ENCODE measurements at regions not wholly inside any gene's neighbourhood (a gene's known extent, or its start where the extent isn't known, plus 50 kb on each side); places are given as distances from the start of the nearest gene placed in this dataset.

DNA sequence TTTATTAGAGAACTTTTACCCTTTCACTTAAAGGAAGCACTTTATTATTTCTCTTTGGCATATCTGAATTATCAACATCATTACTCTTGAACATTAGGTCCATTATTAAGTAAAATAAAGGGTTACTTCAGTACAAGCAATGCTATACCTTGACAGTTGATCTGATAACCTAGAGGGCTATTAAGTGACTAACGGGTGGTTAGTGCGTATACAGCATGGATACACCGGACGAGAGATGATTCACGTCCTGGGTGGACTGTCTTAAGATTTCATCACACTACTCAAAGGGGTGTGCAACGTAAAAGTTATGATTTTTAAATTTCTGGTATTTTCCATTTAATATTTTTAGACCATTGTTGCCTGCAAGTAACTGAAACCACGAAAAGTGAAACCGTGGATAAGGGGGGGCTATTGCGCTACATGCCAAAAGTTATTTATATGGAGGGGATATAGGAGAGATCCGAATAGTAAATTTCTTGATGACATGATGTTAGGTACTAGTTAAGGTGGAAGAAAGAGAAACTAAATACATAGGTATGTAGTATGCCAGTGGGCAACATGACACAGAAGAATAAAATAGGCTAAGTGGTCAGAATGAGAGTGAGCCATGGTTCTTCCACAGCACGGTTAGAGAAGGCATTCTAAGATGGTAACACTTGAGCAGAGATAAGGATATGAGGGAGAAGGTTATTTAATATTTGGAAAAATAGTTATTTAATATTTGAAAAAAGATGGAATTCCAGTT, 230.8 kb upstream of the ANKRD50 start:
- TF ChIP-seq, protein P1, sequence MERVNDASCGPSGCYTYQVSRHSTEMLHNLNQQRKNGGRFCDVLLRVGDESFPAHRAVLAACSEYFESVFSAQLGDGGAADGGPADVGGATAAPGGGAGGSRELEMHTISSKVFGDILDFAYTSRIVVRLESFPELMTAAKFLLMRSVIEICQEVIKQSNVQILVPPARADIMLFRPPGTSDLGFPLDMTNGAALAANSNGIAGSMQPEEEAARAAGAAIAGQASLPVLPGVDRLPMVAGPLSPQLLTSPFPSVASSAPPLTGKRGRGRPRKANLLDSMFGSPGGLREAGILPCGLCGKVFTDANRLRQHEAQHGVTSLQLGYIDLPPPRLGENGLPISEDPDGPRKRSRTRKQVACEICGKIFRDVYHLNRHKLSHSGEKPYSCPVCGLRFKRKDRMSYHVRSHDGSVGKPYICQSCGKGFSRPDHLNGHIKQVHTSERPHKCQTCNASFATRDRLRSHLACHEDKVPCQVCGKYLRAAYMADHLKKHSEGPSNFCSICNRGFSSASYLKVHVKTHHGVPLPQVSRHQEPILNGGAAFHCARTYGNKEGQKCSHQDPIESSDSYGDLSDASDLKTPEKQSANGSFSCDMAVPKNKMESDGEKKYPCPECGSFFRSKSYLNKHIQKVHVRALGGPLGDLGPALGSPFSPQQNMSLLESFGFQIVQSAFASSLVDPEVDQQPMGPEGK (CRISPR knock-in tag; IDR thresholded peaks at IDR 0.05; ENCODE audit: borderline replicate concordance): 0 out of 2 replicates have a peak, but pooled peaks have one; percentile 34
- TF ChIP-seq, protein P2, sequence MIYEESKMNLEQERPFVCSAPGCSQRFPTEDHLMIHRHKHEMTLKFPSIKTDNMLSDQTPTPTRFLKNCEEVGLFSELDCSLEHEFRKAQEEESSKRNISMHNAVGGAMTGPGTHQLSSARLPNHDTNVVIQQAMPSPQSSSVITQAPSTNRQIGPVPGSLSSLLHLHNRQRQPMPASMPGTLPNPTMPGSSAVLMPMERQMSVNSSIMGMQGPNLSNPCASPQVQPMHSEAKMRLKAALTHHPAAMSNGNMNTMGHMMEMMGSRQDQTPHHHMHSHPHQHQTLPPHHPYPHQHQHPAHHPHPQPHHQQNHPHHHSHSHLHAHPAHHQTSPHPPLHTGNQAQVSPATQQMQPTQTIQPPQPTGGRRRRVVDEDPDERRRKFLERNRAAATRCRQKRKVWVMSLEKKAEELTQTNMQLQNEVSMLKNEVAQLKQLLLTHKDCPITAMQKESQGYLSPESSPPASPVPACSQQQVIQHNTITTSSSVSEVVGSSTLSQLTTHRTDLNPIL (CRISPR knock-in tag; IDR thresholded peaks at IDR 0.05; ENCODE audit: low read depth): no peak
- no peak for TF ChIP-seq ESRRG (CRISPR knock-in tag; IDR thresholded peaks at IDR 0.05)
- TF ChIP-seq, protein P3, sequence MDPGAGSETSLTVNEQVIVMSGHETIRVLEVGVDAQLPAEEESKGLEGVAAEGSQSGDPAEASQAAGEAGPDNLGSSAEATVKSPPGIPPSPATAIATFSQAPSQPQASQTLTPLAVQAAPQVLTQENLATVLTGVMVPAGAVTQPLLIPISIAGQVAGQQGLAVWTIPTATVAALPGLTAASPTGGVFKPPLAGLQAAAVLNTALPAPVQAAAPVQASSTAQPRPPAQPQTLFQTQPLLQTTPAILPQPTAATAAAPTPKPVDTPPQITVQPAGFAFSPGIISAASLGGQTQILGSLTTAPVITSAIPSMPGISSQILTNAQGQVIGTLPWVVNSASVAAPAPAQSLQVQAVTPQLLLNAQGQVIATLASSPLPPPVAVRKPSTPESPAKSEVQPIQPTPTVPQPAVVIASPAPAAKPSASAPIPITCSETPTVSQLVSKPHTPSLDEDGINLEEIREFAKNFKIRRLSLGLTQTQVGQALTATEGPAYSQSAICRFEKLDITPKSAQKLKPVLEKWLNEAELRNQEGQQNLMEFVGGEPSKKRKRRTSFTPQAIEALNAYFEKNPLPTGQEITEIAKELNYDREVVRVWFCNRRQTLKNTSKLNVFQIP (CRISPR knock-in tag; IDR thresholded peaks at IDR 0.05; ENCODE audit: borderline replicate concordance, low read depth): peak; percentile 62; the same call in 1 of the 2 replicates
- peak; percentile 94 for TF ChIP-seq ISL1 (CRISPR knock-in tag; IDR thresholded peaks at IDR 0.05)
- peak; percentile 98 for TF ChIP-seq TOX (CRISPR knock-in tag; IDR thresholded peaks at IDR 0.05; ENCODE audit: borderline replicate concordance)
- TF ChIP-seq ZC3H10 (CRISPR knock-in tag; IDR thresholded peaks at IDR 0.05): peak; percentile 87
- TF ChIP-seq RARB (CRISPR knock-in tag; IDR thresholded peaks at IDR 0.05): peak; percentile 93; the same call in 1 of the 2 replicates
- TF ChIP-seq PPARA (CRISPR knock-in tag; IDR thresholded peaks at IDR 0.05; ENCODE audit: borderline replicate concordance): no peak

DNA sequence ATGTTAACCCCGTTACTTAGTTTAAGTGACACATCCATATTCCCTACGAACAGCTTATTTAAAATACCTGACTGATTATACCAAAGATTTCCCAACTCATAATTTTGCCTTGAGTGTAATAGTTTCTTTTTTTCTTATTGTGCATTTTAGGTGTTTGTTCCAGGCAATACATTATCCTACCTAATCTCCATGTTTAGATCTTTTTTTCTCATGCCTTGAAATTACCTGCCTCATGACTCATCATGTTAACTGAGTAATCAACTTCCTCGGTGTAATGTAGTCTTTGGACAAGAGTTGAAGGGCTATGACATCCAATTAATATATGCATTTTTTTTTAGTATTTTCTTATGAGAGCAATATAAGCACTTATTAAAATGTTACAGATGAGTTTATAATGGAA, 228.7 kb upstream of the ANKRD50 start:
- no peak for ATAC-seq
- TF ChIP-seq ISL1 (CRISPR knock-in tag; IDR thresholded peaks at IDR 0.05) (peak; percentile 60), PPARA (CRISPR knock-in tag; IDR thresholded peaks at IDR 0.05; ENCODE audit: borderline replicate concordance) (no peak)

More for the DNA sequence above, 230.8 kb upstream of the ANKRD50 start:
- ATAC-seq: peak; percentile 87

DNA sequence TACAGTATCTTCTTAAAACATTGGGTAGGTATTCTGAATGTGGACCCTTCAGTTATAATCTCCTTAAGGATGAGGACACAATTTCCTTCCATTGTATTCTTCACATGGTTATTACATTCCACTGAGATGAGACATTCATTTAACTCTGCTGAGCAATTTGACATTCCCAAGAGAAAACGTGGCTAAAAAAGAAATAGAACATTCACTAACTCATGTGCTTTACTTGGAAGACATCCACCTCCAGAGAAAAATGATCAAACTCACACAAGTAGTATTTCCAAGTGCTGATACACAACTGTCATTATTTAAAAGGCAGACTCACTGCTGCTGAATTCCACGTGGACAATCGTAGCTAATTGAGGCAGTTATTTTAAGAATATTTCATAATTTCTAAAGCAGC, 227.9 kb upstream of the ANKRD50 start:
- ATAC-seq: peak; percentile 62
- TF ChIP-seq BACH2 (CRISPR knock-in tag; IDR thresholded peaks at IDR 0.05; ENCODE audit: borderline replicate concordance): no peak
- peak; percentile 61; the same call in 1 of the 2 replicates for TF ChIP-seq TOX (CRISPR knock-in tag; IDR thresholded peaks at IDR 0.05; ENCODE audit: borderline replicate concordance)
- TF ChIP-seq, protein P4, sequence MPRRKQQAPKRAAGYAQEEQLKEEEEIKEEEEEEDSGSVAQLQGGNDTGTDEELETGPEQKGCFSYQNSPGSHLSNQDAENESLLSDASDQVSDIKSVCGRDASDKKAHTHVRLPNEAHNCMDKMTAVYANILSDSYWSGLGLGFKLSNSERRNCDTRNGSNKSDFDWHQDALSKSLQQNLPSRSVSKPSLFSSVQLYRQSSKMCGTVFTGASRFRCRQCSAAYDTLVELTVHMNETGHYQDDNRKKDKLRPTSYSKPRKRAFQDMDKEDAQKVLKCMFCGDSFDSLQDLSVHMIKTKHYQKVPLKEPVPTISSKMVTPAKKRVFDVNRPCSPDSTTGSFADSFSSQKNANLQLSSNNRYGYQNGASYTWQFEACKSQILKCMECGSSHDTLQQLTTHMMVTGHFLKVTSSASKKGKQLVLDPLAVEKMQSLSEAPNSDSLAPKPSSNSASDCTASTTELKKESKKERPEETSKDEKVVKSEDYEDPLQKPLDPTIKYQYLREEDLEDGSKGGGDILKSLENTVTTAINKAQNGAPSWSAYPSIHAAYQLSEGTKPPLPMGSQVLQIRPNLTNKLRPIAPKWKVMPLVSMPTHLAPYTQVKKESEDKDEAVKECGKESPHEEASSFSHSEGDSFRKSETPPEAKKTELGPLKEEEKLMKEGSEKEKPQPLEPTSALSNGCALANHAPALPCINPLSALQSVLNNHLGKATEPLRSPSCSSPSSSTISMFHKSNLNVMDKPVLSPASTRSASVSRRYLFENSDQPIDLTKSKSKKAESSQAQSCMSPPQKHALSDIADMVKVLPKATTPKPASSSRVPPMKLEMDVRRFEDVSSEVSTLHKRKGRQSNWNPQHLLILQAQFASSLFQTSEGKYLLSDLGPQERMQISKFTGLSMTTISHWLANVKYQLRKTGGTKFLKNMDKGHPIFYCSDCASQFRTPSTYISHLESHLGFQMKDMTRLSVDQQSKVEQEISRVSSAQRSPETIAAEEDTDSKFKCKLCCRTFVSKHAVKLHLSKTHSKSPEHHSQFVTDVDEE (CRISPR knock-in tag; IDR thresholded peaks at IDR 0.05): no peak
- peak; percentile 92 for TF ChIP-seq ISL1 (CRISPR knock-in tag; IDR thresholded peaks at IDR 0.05)
- TF ChIP-seq ZNF70 (CRISPR knock-in tag; IDR thresholded peaks at IDR 0.05): no peak
- TF ChIP-seq PPARA (CRISPR knock-in tag; IDR thresholded peaks at IDR 0.05; ENCODE audit: borderline replicate concordance): no peak
- TF ChIP-seq GLIS3 (CRISPR knock-in tag; IDR thresholded peaks at IDR 0.05): no peak
- no peak for TF ChIP-seq CSDC2 (CRISPR knock-in tag; IDR thresholded peaks at IDR 0.05)
- TF ChIP-seq ZC3H10 (CRISPR knock-in tag; IDR thresholded peaks at IDR 0.05): no peak; the same call in 1 of the 2 replicates
- TF ChIP-seq, protein P2 (CRISPR knock-in tag; IDR thresholded peaks at IDR 0.05; ENCODE audit: low read depth): peak; percentile 92

DNA sequence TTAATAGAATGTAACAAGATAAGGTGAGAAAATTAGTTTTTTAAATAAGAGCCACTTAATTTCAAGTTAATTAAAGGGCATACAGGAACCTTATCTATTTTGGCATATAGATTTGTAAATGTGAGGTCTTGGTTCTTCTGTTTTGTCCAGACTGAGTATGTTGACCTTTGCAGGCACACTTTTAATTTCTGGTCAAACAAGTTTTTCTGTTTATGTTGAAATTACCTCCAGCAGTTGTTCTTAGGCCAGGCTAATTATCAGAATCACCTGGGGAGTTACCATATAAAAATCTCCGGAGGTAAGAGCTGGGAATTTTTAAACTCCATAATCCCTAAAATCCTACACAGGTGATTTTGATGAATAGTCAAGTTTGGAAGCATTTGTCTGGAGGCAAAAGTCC, 227.4 kb upstream of the ANKRD50 start:
- TF ChIP-seq CSDC2 (CRISPR knock-in tag; IDR thresholded peaks at IDR 0.05): no peak
- ATAC-seq: no peak

DNA sequence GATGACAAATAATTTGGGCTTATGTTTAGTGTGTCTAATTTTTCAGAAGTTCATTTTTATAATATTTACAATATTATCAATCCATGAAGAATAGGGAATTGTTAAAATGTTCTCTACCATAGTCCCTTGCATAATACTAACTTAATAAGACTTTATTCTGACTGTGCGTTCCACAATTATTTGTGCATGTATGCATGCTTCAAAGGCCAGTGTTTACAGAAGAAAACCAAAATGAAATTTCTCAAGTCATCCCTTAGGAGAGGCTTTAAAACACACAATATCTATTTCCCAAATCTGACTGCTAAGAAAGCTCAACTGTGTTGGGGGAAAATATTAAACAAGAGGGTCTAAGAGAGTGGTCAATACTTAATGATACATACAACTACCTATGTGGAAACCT, 226.3 kb upstream of the ANKRD50 start:
- no peak for ATAC-seq

More for the DNA sequence above, 226.3 kb upstream of the ANKRD50 start:
- TF ChIP-seq GLIS3 (CRISPR knock-in tag; IDR thresholded peaks at IDR 0.05): no peak
